HCT116 (cell line): ENCODE measurements at regions not wholly inside any gene's neighbourhood (a gene's known extent, or its start where the extent isn't known, plus 50 kb on each side); places are given as distances from the start of the nearest gene placed in this dataset.

Experiments used
- ATAC-seq: fragments of 200-7000 bp; cut with Tn5 transposase; 2 replicates; pipeline ENCODE4 v1.9.1; 2020; ENCODE audit warnings: mild to moderate bottlenecking, moderate library complexity
- BruUV-seq: library from RNA; stranded (reverse); fragments of 400-500 nt; replicated peaks from 2 replicates; lab custom pipeline; 2021; lab: Mats Ljungman, UMichigan
- CTCF ChIA-PET: fragments of 300-600 bp; sonication (Branson Sonifier 250); formaldehyde crosslinking; loops from one replicate; lab custom pipeline; 2021; ENCODE audit warnings: antibody characterized with exemption; lab: Charles Lee
- POLR2A ChIA-PET: fragments of 300-600, 350-600 bp; sonication (Branson Sonifier 250); formaldehyde crosslinking; loops from one replicate; lab custom pipeline; 2021; ENCODE audit warnings: antibody characterized with exemption; lab: Charles Lee
- RAD21 ChIA-PET, 2 experiments: fragments of 300-600 bp; sonication (Branson Sonifier 250); formaldehyde crosslinking; loops; one replicate each; lab custom pipeline; 2023; ENCODE audit warnings: low total read pairs in 2 of 2; ENCODE audit not compliant: uncharacterized antibody in 2 of 2, unreplicated experiment in 2 of 2, low non-redundant PET in 1 of 2; lab: Charles Lee
- DNase-seq: peaks from one replicate; pipeline ENCODE4 v3.0.0-alpha.2; 2010; ENCODE audit warnings: low read depth, low spot score
- H2AFZ ChIP-seq: fragments of 200-600 bp; shearing (Covaris generic), sonication (generic); 2 replicates; pipeline ENCODE4 v1.6.1; 2017; ENCODE audit warnings: low read depth, mixed run types, mixed read lengths, antibody characterized with exemption, low read length; ENCODE audit not compliant: poor library complexity, severe bottlenecking
- H3K27ac ChIP-seq: 2 replicates; pipeline ENCODE4 v1.5.1; 2012; ENCODE audit warnings: low read depth, low read length
- H3K27me3 ChIP-seq: fragments of 200-600 bp; sonication (generic); 2 replicates; pipeline ENCODE4 v1.6.1; 2016; ENCODE audit warnings: mixed run types, low read length, mixed read lengths; ENCODE audit not compliant: insufficient read depth
- H3K36me3 ChIP-seq, 2 experiments: fragments of 200-500 bp in 1 of 2; fragments of 200-600 bp in 1 of 2; sonication (Bioruptor generic) in 1 of 2; sonication (generic) in 1 of 2; 2 replicates each; pipeline versions ENCODE4 v1.5.1 to v1.6.1; 2014 to 2016; ENCODE audit warnings: low read length in 2 of 2, inconsistent platforms in 1 of 2, mixed read lengths in 1 of 2, mixed run types in 1 of 2; ENCODE audit not compliant: insufficient read depth in 2 of 2, control insufficient read depth in 1 of 2
- H3K4me1 ChIP-seq, 2 experiments: fragments of 200-600 bp in 1 of 2; sonication (generic) in 1 of 2; 2 replicates each; pipeline versions ENCODE4 v1.5.1 to v1.6.1; 2012 to 2017; ENCODE audit warnings: low read length in 2 of 2, inconsistent platforms in 1 of 2, mild to moderate bottlenecking in 1 of 2, mixed read lengths in 1 of 2, mixed run types in 1 of 2, moderate library complexity in 1 of 2; ENCODE audit not compliant: insufficient read depth in 2 of 2, control insufficient read depth in 1 of 2
- H3K4me2 ChIP-seq: fragments of 200-600 bp; sonication (generic); 2 replicates; pipeline ENCODE4 v1.6.1; 2017; ENCODE audit warnings: mixed run types, low read length, mixed read lengths
- H3K4me3 ChIP-seq, 2 experiments: fragments of 200-600 bp in 1 of 2; sonication (generic) in 1 of 2; replicated peaks in 1 of 2; 2 replicates each; pipeline ENCODE4 v1.5.1; 2011 to 2016; ENCODE audit warnings: low read length in 2 of 2, control low read depth in 1 of 2, low read depth in 1 of 2, mild to moderate bottlenecking in 1 of 2, mixed read lengths in 1 of 2, mixed run types in 1 of 2
- H3K79me2 ChIP-seq: fragments of 200-600 bp; sonication (generic); 2 replicates; pipeline ENCODE4 v1.6.1; 2017; ENCODE audit warnings: mild to moderate bottlenecking, mixed run types, low read length, moderate library complexity, mixed read lengths; ENCODE audit not compliant: insufficient read depth
- H3K9ac ChIP-seq: fragments of 200-600 bp; sonication (generic); 2 replicates; pipeline ENCODE4 v1.6.1; 2016; ENCODE audit warnings: low read length, mixed read lengths
- H3K9me2 ChIP-seq: fragments of 200-600 bp; sonication (generic), shearing (Covaris generic); 2 replicates; pipeline ENCODE4 v1.6.1; 2017; ENCODE audit warnings: mixed run types, mild to moderate bottlenecking, moderate library complexity; ENCODE audit not compliant: insufficient read depth
- H3K9me3 ChIP-seq, 2 experiments: fragments of 200-500 bp in 1 of 2; fragments of 200-600 bp in 1 of 2; sonication (Bioruptor generic) in 1 of 2; sonication (generic) in 1 of 2; 2 replicates each; pipeline ENCODE4 v1.6.1; 2014 to 2017; ENCODE audit warnings: low read length in 2 of 2, mixed read lengths in 2 of 2, inconsistent platforms in 1 of 2, low read depth in 1 of 2, mild to moderate bottlenecking in 1 of 2, mixed run types in 1 of 2, moderate library complexity in 1 of 2; ENCODE audit not compliant: control insufficient read depth in 1 of 2, insufficient read depth in 1 of 2
- H4K20me1 ChIP-seq: fragments of 200-600 bp; sonication (generic), shearing (Covaris generic); 2 replicates; pipeline ENCODE4 v1.6.1; 2017; ENCODE audit warnings: mixed run types, mild to moderate bottlenecking, moderate library complexity; ENCODE audit not compliant: insufficient read depth
- CEBPB ChIP-seq: IDR thresholded peaks from 2 replicates; pipeline ENCODE4 v1.6.1; 2012; ENCODE audit warnings: low read depth
- EGR1 ChIP-seq: IDR thresholded peaks from 2 replicates; pipeline ENCODE4 v1.6.1; 2012; ENCODE audit warnings: low read depth
- ELF1 ChIP-seq: IDR thresholded peaks from 2 replicates; pipeline ENCODE4 v1.6.1; 2012; ENCODE audit warnings: low read depth, borderline replicate concordance
- EZH2phosphoT487 ChIP-seq: fragments of 200-600 bp; IDR thresholded peaks from 2 replicates; pipeline ENCODE4 v1.6.1; 2018; ENCODE audit warnings: antibody characterized with exemption, borderline replicate concordance
- FOSL1 ChIP-seq: IDR thresholded peaks from 2 replicates; pipeline ENCODE4 v1.6.1; 2012; ENCODE audit warnings: low read depth
- JUND ChIP-seq: IDR thresholded peaks from 2 replicates; pipeline ENCODE4 v1.6.1; 2012
- MAX ChIP-seq: IDR thresholded peaks from 2 replicates; pipeline ENCODE4 v1.6.1; 2012
- POLR2A ChIP-seq: IDR thresholded peaks from 2 replicates; pipeline ENCODE4 v1.7.0; 2011; ENCODE audit warnings: borderline replicate concordance; ENCODE audit not compliant: insufficient read depth, insufficient read length; ENCODE audit errors: extremely low read depth
- POLR2AphosphoS5 ChIP-seq: IDR thresholded peaks from 2 replicates; pipeline ENCODE4 v1.6.1; 2011; ENCODE audit warnings: mild to moderate bottlenecking, low read depth, low read length, moderate library complexity
- RAD21 ChIP-seq: IDR thresholded peaks from 2 replicates; pipeline ENCODE4 v1.6.1; 2012; ENCODE audit warnings: low read depth, mild to moderate bottlenecking
- SIN3A ChIP-seq: IDR thresholded peaks from 2 replicates; pipeline ENCODE4 v1.6.1; 2012; ENCODE audit warnings: low read depth
- SP1 ChIP-seq: IDR thresholded peaks from 2 replicates; pipeline ENCODE4 v1.6.1; 2012; ENCODE audit warnings: low read depth
- SRF ChIP-seq: IDR thresholded peaks from 2 replicates; pipeline ENCODE4 v1.6.1; 2012; ENCODE audit warnings: low read depth
- TCF7L2 ChIP-seq: IDR thresholded peaks from 2 replicates; pipeline ENCODE4 v1.7.0; 2011; ENCODE audit warnings: borderline replicate concordance, inconsistent platforms; ENCODE audit not compliant: insufficient read depth, insufficient read length; ENCODE audit errors: extremely low read depth
- YY1 ChIP-seq: IDR thresholded peaks from 2 replicates; pipeline ENCODE4 v1.6.1; 2011; ENCODE audit warnings: low read length, low read depth, moderate library complexity, mild to moderate bottlenecking; ENCODE audit not compliant: insufficient replicate concordance; ENCODE audit errors: extremely low read depth
- ZNF274 ChIP-seq: fragments of 200-500 bp; sonication (Bioruptor generic); IDR thresholded peaks from 2 replicates; pipeline ENCODE4 v1.6.1; 2014; ENCODE audit warnings: mild to moderate bottlenecking, low read depth, low read length, inconsistent platforms
- intact Hi-C: fragments of 100-400 bp; cut with micrococcal nuclease; formaldehyde crosslinking; loops from 2 replicates; pipeline ENCODE4 v1.10.0; 2022
- TF ChIP-seq, protein P1 (sequence below), 3 experiments: fragments of 200-600 bp in 1 of 3; sonication (generic) in 1 of 3; IDR thresholded peaks in 2 of 3; conservative IDR thresholded peaks in 1 of 3; 2 replicates each; pipeline ENCODE4 v1.5.1; 2012 to 2017; ENCODE audit warnings: low read depth in 2 of 3, low read length in 2 of 3, antibody characterized with exemption in 1 of 3, borderline replicate concordance in 1 of 3, control low read depth in 1 of 3, mild to moderate bottlenecking in 1 of 3, mixed read lengths in 1 of 3, mixed run types in 1 of 3, moderate library complexity in 1 of 3; ENCODE audit not compliant: insufficient read depth in 1 of 3
- TF ChIP-seq, protein P2 (sequence below): IDR thresholded peaks from 2 replicates; pipeline ENCODE4 v1.6.1; 2012
- TF ChIP-seq, protein P3 (sequence below): IDR thresholded peaks from 2 replicates; pipeline ENCODE4 v1.6.1; 2011; ENCODE audit warnings: mild to moderate bottlenecking, low read length, moderate library complexity; ENCODE audit not compliant: insufficient replicate concordance; ENCODE audit errors: extremely low read depth

GRCh38 chr6:137749696-137750211, 117.3 kb upstream of the TNFAIP3 start:
- intact Hi-C loops, result no loop called here
- no peak overlapping the region for H3K27ac ChIP-seq
- no peak overlapping the region for H2AFZ ChIP-seq
- H3K79me2 ChIP-seq, result no peaks in the 10 kb centered on the region
- H4K20me1 ChIP-seq, result no peaks in the 10 kb centered on the region
- no peak overlapping the region for H3K4me2 ChIP-seq
- H3K36me3 ChIP-seq, result no peaks in the 10 kb centered on the region
- H3K4me1 ChIP-seq, result no peaks in the 10 kb centered on the region
- RAD21 ChIA-PET, result no interaction called here
- no peak for DNase-seq
- no peaks in the 10 kb centered on the region; the same call in 1 of the 2 replicates for H3K27me3 ChIP-seq
- no peak overlapping the region for H3K4me3 ChIP-seq
- no peak for ATAC-seq
- H3K9me3 ChIP-seq, result no peaks in the 10 kb centered on the region
- no TSS peak for BruUV-seq
- TF ChIP-seq, protein P1, sequence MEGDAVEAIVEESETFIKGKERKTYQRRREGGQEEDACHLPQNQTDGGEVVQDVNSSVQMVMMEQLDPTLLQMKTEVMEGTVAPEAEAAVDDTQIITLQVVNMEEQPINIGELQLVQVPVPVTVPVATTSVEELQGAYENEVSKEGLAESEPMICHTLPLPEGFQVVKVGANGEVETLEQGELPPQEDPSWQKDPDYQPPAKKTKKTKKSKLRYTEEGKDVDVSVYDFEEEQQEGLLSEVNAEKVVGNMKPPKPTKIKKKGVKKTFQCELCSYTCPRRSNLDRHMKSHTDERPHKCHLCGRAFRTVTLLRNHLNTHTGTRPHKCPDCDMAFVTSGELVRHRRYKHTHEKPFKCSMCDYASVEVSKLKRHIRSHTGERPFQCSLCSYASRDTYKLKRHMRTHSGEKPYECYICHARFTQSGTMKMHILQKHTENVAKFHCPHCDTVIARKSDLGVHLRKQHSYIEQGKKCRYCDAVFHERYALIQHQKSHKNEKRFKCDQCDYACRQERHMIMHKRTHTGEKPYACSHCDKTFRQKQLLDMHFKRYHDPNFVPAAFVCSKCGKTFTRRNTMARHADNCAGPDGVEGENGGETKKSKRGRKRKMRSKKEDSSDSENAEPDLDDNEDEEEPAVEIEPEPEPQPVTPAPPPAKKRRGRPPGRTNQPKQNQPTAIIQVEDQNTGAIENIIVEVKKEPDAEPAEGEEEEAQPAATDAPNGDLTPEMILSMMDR (IDR thresholded peaks at IDR 0.05 in 2 of 3, conservative IDR thresholded peaks at IDR 0.05 in 1 of 3; ENCODE audit: borderline replicate concordance in 1 of 3, insufficient read depth in 1 of 3, low read depth in 2 of 3, low read length in 2 of 3), result no peak
- TF ChIP-seq FOSL1, result no peak
- TF ChIP-seq YY1, result no peak
- TF ChIP-seq POLR2AphosphoS5, result no peak
- no peak for TF ChIP-seq EZH2phosphoT487
- TF ChIP-seq, protein P2, sequence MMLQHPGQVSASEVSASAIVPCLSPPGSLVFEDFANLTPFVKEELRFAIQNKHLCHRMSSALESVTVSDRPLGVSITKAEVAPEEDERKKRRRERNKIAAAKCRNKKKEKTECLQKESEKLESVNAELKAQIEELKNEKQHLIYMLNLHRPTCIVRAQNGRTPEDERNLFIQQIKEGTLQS, result no peak
- TF ChIP-seq, protein P3, sequence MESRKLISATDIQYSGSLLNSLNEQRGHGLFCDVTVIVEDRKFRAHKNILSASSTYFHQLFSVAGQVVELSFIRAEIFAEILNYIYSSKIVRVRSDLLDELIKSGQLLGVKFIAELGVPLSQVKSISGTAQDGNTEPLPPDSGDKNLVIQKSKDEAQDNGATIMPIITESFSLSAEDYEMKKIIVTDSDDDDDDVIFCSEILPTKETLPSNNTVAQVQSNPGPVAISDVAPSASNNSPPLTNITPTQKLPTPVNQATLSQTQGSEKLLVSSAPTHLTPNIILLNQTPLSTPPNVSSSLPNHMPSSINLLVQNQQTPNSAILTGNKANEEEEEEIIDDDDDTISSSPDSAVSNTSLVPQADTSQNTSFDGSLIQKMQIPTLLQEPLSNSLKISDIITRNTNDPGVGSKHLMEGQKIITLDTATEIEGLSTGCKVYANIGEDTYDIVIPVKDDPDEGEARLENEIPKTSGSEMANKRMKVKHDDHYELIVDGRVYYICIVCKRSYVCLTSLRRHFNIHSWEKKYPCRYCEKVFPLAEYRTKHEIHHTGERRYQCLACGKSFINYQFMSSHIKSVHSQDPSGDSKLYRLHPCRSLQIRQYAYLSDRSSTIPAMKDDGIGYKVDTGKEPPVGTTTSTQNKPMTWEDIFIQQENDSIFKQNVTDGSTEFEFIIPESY, result no peak
- TF ChIP-seq RAD21, result no peak
- TF ChIP-seq ELF1, result no peak
- TF ChIP-seq ZNF274, result no peak
- no peak for TF ChIP-seq SIN3A
- no peak for TF ChIP-seq MAX
- TF ChIP-seq EGR1, result no peak
- no peak for TF ChIP-seq JUND
- no peak for TF ChIP-seq SRF
- no peak for TF ChIP-seq POLR2A
- no peak for TF ChIP-seq SP1
- no peak for TF ChIP-seq CEBPB
- no peak for TF ChIP-seq TCF7L2
- CTCF ChIA-PET, result no interaction called here
- POLR2A ChIA-PET, result no interaction called here
- no peak overlapping the region for H3K9ac ChIP-seq
- H3K9me2 ChIP-seq, result no peaks in the 10 kb centered on the region
